PFSK-1 (cell line): ENCODE measurements at regions not wholly inside any gene's neighbourhood (a gene's known extent, or its start where the extent isn't known, plus 50 kb on each side); places are given as distances from the start of the nearest gene placed in this dataset.

ENCODE experiments used
- FOXP2 ChIP-seq: optimal IDR thresholded peaks from 2 replicates; pipeline ENCODE3; 2011; ENCODE audit warnings: borderline replicate concordance, control low read depth, inconsistent platforms; ENCODE audit not compliant: insufficient read depth; ENCODE audit errors: extremely low read length, extremely low read depth
- POLR2AphosphoS5 ChIP-seq: IDR thresholded peaks from 2 replicates; pipeline ENCODE4 v1.6.1; 2012; ENCODE audit warnings: low read depth, mild to moderate bottlenecking, control low read depth, low read length, moderate library complexity
- REST ChIP-seq, 2 experiments: IDR thresholded peaks; 2 replicates each; pipeline versions ENCODE4 v1.6.1 to v1.8.0; 2011 to 2012; ENCODE audit warnings: low read depth in 2 of 2, low read length in 2 of 2, control low read depth in 1 of 2, inconsistent platforms in 1 of 2, mild to moderate bottlenecking in 1 of 2, moderate library complexity in 1 of 2; ENCODE audit not compliant: insufficient read depth in 1 of 2
- SIN3A ChIP-seq: IDR thresholded peaks from 2 replicates; pipeline ENCODE4 v1.6.1; 2012; ENCODE audit warnings: mild to moderate bottlenecking, low read length, moderate library complexity, borderline replicate concordance; ENCODE audit not compliant: insufficient read depth
- TAF1 ChIP-seq: IDR thresholded peaks from 2 replicates; pipeline ENCODE4 v1.6.1; 2012; ENCODE audit warnings: low read length, control low read depth, borderline replicate concordance; ENCODE audit not compliant: insufficient read depth

- TF ChIP-seq TAF1 = no peak
- no peak for TF ChIP-seq POLR2AphosphoS5
- TF ChIP-seq REST (IDR thresholded peaks at IDR 0.05; ENCODE audit: insufficient read depth in 1 of 2, low read depth in 2 of 2, low read length in 2 of 2) = no peak
- TF ChIP-seq SIN3A = no peak
- TF ChIP-seq FOXP2 = no peak
These were observed 857.2 kb downstream of the TBC1D22A start for GRCh38 chr22:47619631-47620030.

GRCh38 chr22:47618180-47619010 lies 855.9 kb downstream of the TBC1D22A start:
- TF ChIP-seq REST (IDR thresholded peaks at IDR 0.05; ENCODE audit: insufficient read depth in 1 of 2, low read depth in 2 of 2, low read length in 2 of 2) (no peak), FOXP2 (no peak), SIN3A (no peak), POLR2AphosphoS5 (no peak), TAF1 (no peak)

GRCh38 chr22:47617186-47617585 lies 854.7 kb downstream of the TBC1D22A start:
- no peak for TF ChIP-seq TAF1
- no peak for TF ChIP-seq FOXP2
- no peak for TF ChIP-seq REST (IDR thresholded peaks at IDR 0.05; ENCODE audit: insufficient read depth in 1 of 2, low read depth in 2 of 2, low read length in 2 of 2)
- TF ChIP-seq POLR2AphosphoS5 = no peak
- TF ChIP-seq SIN3A = no peak

GRCh38 chr22:47616396-47617020 lies 854.1 kb downstream of the TBC1D22A start:
- no peak for TF ChIP-seq POLR2AphosphoS5
- no peak for TF ChIP-seq SIN3A
- no peak for TF ChIP-seq REST (IDR thresholded peaks at IDR 0.05; ENCODE audit: insufficient read depth in 1 of 2, low read depth in 2 of 2, low read length in 2 of 2)
- TF ChIP-seq TAF1 = no peak
- no peak for TF ChIP-seq FOXP2

- TF ChIP-seq SIN3A (no peak), REST (IDR thresholded peaks at IDR 0.05; ENCODE audit: insufficient read depth in 1 of 2, low read depth in 2 of 2, low read length in 2 of 2) (no peak), FOXP2 (no peak), TAF1 (no peak), POLR2AphosphoS5 (no peak)
These were observed 852.6 kb downstream of the TBC1D22A start for GRCh38 chr22:47615051-47615450.
